ENCODE measurements at regions not wholly inside any gene's neighbourhood (a gene's known extent, or its start where the extent isn't known, plus 50 kb on each side); places are given as distances from the start of the nearest gene placed in this dataset.
A peak's percentile ranks its signal among the peaks of the same experiment; 100 is the strongest.

DNA sequence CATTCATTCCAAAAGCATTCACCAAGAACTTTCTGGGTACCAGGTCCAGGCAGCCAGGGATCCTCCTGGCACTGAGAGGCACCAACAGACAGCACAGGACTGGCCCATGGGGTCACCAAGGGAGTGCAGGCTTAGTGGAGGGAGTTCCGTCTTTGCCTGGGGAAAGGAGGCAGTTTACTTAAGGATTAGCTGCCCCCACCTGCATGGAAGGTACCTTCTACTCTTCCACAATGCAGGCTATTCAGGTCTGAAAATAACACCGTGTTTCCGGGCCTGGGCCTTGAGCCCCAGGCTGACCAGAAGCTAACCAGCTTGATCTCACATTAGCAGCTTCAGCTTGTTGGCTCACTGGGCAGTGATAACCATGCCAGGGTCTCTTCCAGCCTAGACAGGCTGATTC lies 199.4 kb downstream of the FOXA2 start:
- H3K9ac ChIP-seq (ENCODE audit: low read length) = no peak overlapping the region
- ATAC-seq (no peak), DNase-seq (no peak)
- no TSS peak for BruUV-seq (replicated peaks)
- H3K36me3 ChIP-seq (ENCODE audit: low read depth, low read length) = no peaks in the 10 kb centered on the region
- ChIA-PET POLR2A (ENCODE audit: unreplicated experiment) (no interaction called here), CTCF (no interaction called here)
- H3K9me3 ChIP-seq (ENCODE audit: low read length) = no peaks in the 10 kb centered on the region
- TF ChIP-seq EZH2 (IDR thresholded peaks at IDR 0.05; ENCODE audit: low read length, unreplicated experiment) = no peak
- intact Hi-C loops (cut with micrococcal nuclease) = loop anchor here (5.0 to 10.0 kb wide), 2 partner anchors 107 to 970 kb away; partner anchors contain the start of gene NXT1
- H3K27ac ChIP-seq (ENCODE audit: low read length) = no peak overlapping the region
- no peaks in the 10 kb centered on the region for H3F3A ChIP-seq (ENCODE audit: low read length, unreplicated experiment)
- H2AFZ ChIP-seq (ENCODE audit: low read length) = no peak overlapping the region
- H3K4me3 ChIP-seq (ENCODE audit: low read length) = no peak overlapping the region
- peaks cover 62% of the 10 kb centered on the region for H3K4me1 ChIP-seq (ENCODE audit: insufficient read depth, low read length)
- H3K79me2 ChIP-seq (ENCODE audit: low read length) = no peaks in the 10 kb centered on the region
- H3K4me2 ChIP-seq (ENCODE audit: low read length) = no peak overlapping the region
- no peaks in the 10 kb centered on the region for H3K9me2 ChIP-seq (replicated peaks; ENCODE audit: low read length)
- H4K20me1 ChIP-seq (ENCODE audit: low read length) = no peaks in the 10 kb centered on the region
- no peaks in the 10 kb centered on the region for H3K27me3 ChIP-seq (ENCODE audit: low read length)

DNA sequence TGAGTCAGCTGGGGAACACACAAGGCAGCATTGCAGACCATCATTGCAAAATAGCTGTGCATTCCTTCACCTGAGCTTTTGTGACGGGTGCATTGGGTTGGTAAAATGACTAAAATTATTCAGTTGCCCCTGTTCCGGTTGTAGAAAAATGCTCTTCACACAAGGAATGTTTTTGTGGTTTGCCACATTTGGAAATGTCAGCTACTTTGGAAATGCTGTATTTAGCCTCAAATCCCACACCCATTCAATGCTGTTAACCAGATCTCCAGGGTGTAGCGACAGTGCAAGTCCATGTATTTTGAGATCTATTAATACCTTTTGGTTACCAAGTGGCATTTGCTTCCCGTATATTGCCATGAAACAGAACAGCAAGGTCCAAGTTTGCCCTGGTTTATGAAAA lies 201.2 kb downstream of the FOXA2 start:
- DNase-seq (no peak), ATAC-seq (no peak)
- POLR2A ChIA-PET (ENCODE audit: unreplicated experiment) = no interaction called here
- TF ChIP-seq EZH2 (IDR thresholded peaks at IDR 0.05; ENCODE audit: low read length, unreplicated experiment) = no peak
- TF ChIP-seq, protein P1, sequence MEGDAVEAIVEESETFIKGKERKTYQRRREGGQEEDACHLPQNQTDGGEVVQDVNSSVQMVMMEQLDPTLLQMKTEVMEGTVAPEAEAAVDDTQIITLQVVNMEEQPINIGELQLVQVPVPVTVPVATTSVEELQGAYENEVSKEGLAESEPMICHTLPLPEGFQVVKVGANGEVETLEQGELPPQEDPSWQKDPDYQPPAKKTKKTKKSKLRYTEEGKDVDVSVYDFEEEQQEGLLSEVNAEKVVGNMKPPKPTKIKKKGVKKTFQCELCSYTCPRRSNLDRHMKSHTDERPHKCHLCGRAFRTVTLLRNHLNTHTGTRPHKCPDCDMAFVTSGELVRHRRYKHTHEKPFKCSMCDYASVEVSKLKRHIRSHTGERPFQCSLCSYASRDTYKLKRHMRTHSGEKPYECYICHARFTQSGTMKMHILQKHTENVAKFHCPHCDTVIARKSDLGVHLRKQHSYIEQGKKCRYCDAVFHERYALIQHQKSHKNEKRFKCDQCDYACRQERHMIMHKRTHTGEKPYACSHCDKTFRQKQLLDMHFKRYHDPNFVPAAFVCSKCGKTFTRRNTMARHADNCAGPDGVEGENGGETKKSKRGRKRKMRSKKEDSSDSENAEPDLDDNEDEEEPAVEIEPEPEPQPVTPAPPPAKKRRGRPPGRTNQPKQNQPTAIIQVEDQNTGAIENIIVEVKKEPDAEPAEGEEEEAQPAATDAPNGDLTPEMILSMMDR (conservative IDR thresholded peaks at IDR 0.05; ENCODE audit: low read depth, low read length) = no peak
- TF ChIP-seq EZH2phosphoT487 (IDR thresholded peaks at IDR 0.05; ENCODE audit: borderline replicate concordance, low read length) = no peak
- intact Hi-C loops (cut with micrococcal nuclease) = loop anchor here (10.0 kb wide), 1 partner anchor 972 kb away; the partner anchor contains the start of gene NXT1
- H3K4me3 ChIP-seq (ENCODE audit: low read length) = no peak overlapping the region
- H3K9me2 ChIP-seq (replicated peaks; ENCODE audit: low read length) = no peaks in the 10 kb centered on the region
- H2AFZ ChIP-seq (ENCODE audit: low read length) = peak overlapping the region; percentile 10; the same call in 1 of the 2 replicates
- H3K9me3 ChIP-seq (ENCODE audit: low read length) = no peaks in the 10 kb centered on the region
- CTCF ChIA-PET = no interaction called here
- no peaks in the 10 kb centered on the region for H3K27me3 ChIP-seq (ENCODE audit: low read length)
- peak overlapping the region; percentile 36 for H3K27ac ChIP-seq (ENCODE audit: low read length)
- no peak overlapping the region for H3K9ac ChIP-seq (ENCODE audit: low read length)
- peaks cover 58% of the 10 kb centered on the region for H3K4me1 ChIP-seq (ENCODE audit: insufficient read depth, low read length)
- H3K36me3 ChIP-seq (ENCODE audit: low read depth, low read length) = no peaks in the 10 kb centered on the region
- H3K79me2 ChIP-seq (ENCODE audit: low read length) = no peaks in the 10 kb centered on the region
- H3F3A ChIP-seq (ENCODE audit: low read length, unreplicated experiment) = no peaks in the 10 kb centered on the region
- H4K20me1 ChIP-seq (ENCODE audit: low read length) = no peaks in the 10 kb centered on the region
- BruUV-seq (replicated peaks) = no TSS peak
- peak overlapping the region; percentile 31 for H3K4me2 ChIP-seq (ENCODE audit: low read length)

DNA sequence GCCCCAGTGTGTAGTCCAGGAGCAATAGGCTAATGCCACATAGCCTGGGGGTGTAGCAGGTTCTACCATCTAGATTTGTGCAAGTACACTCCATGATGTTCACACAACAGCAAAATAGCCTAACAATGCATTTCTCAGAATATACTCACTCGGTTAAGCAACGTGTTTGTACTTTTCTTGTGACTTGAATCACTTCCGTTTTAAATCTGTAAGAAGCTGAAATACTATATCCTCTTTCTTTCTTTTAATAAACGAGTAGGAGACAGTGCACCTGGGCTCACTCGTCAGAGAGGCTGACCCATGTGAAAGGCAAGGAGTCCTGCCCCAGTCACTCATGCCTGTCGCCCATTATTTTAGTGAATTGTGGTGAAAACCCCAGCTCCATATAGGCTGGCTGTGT lies 201.6 kb downstream of the FOXA2 start:
- Histone ChIP-seq H3K9me2 (replicated peaks; ENCODE audit: low read length) (no peaks in the 10 kb centered on the region), H3K9ac (ENCODE audit: low read length) (no peak overlapping the region), H3F3A (ENCODE audit: low read length, unreplicated experiment) (no peaks in the 10 kb centered on the region), H4K20me1 (ENCODE audit: low read length) (no peaks in the 10 kb centered on the region), H3K4me1 (ENCODE audit: insufficient read depth, low read length) (peaks cover 56% of the 10 kb centered on the region), H3K27ac (ENCODE audit: low read length) (peak overlapping the region; percentile 36), H2AFZ (ENCODE audit: low read length) (peak overlapping the region; percentile 10; the same call in 1 of the 2 replicates), H3K36me3 (ENCODE audit: low read depth, low read length) (no peaks in the 10 kb centered on the region), H3K4me3 (ENCODE audit: low read length) (no peak overlapping the region), H3K9me3 (ENCODE audit: low read length) (no peaks in the 10 kb centered on the region), H3K79me2 (ENCODE audit: low read length) (no peaks in the 10 kb centered on the region), H3K4me2 (ENCODE audit: low read length) (peak overlapping the region; percentile 31), H3K27me3 (ENCODE audit: low read length) (no peaks in the 10 kb centered on the region)
- ChIA-PET CTCF (no interaction called here), POLR2A (ENCODE audit: unreplicated experiment) (no interaction called here)
- DNase-seq (peak; percentile 74), ATAC-seq (peak; percentile 54)
- no TSS peak for BruUV-seq (replicated peaks)
- no peak for TF ChIP-seq EZH2phosphoT487 (IDR thresholded peaks at IDR 0.05; ENCODE audit: borderline replicate concordance, low read length)
- TF ChIP-seq, protein P1 (conservative IDR thresholded peaks at IDR 0.05; ENCODE audit: low read depth, low read length) = no peak
- no peak for TF ChIP-seq EZH2 (IDR thresholded peaks at IDR 0.05; ENCODE audit: low read length, unreplicated experiment)
- intact Hi-C loops (cut with micrococcal nuclease) = loop anchor here (10.0 kb wide), 1 partner anchor 972 kb away; the partner anchor contains the start of gene NXT1

Data from PC-3 (cell line).